Sigmoid colon (tissue), 4 donors: ENCODE measurements at regions not wholly inside any gene's neighbourhood (a gene's known extent, or its start where the extent isn't known, plus 50 kb on each side); places are given as distances from the start of the nearest gene placed in this dataset.

Experiments
- EP300 ChIP-seq, 4 donors: sonication (generic); formaldehyde crosslinking; IDR thresholded peaks; one replicate each; pipeline ENCODE4 v1.6.1; 2017; ENCODE audit warnings: antibody characterized with exemption in 4 of 4
- POLR2A ChIP-seq, 2 donors: fragments of 450-650 bp; IDR thresholded peaks; one replicate each; pipeline ENCODE4 v1.6.1; 2016; ENCODE audit warnings: antibody characterized with exemption in 2 of 2, mild to moderate bottlenecking in 2 of 2, moderate library complexity in 2 of 2
- POLR2AphosphoS5 ChIP-seq, 4 donors: sonication (generic); formaldehyde crosslinking; IDR thresholded peaks; one replicate each; pipeline ENCODE4 v1.6.1; 2017; ENCODE audit warnings: antibody characterized with exemption in 4 of 4
- TF ChIP-seq, protein P1 (sequence below), 4 experiments: fragments of 450-650 bp in 3 of 4; fragments of 200-600 bp in 1 of 4; IDR thresholded peaks; one replicate each; pipeline ENCODE4 v1.5.1; 2016 to 2019; ENCODE audit warnings: antibody characterized with exemption in 4 of 4, mild to moderate bottlenecking in 3 of 4, moderate library complexity in 2 of 4

DNA sequence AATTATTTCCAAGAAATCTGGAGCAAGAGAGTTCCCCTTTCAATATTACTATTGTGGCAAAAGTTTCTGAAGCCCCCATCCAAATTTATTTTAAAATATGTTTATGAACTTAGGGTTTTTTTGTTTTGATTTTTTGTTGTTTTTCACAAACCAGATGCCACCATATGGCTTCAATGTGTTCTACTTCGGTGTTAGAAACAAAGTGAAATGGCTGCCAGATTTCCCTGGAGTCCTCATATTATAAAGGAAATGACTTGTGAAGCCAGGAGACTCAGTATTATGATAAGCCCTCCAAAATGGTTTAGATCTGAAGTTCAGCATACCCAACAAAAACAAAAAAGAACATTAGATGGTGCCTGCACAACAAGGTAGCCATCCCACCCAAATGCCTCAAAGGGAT is 154.2 kb upstream of the SPANXC start:
- TF ChIP-seq, protein P1, sequence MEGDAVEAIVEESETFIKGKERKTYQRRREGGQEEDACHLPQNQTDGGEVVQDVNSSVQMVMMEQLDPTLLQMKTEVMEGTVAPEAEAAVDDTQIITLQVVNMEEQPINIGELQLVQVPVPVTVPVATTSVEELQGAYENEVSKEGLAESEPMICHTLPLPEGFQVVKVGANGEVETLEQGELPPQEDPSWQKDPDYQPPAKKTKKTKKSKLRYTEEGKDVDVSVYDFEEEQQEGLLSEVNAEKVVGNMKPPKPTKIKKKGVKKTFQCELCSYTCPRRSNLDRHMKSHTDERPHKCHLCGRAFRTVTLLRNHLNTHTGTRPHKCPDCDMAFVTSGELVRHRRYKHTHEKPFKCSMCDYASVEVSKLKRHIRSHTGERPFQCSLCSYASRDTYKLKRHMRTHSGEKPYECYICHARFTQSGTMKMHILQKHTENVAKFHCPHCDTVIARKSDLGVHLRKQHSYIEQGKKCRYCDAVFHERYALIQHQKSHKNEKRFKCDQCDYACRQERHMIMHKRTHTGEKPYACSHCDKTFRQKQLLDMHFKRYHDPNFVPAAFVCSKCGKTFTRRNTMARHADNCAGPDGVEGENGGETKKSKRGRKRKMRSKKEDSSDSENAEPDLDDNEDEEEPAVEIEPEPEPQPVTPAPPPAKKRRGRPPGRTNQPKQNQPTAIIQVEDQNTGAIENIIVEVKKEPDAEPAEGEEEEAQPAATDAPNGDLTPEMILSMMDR (IDR thresholded peaks at IDR 0.05) = no peak
- TF ChIP-seq POLR2A (IDR thresholded peaks at IDR 0.05) = no peak
- TF ChIP-seq POLR2AphosphoS5 (IDR thresholded peaks at IDR 0.05) = no peak
- TF ChIP-seq EP300 (IDR thresholded peaks at IDR 0.05) = no peak
